Large intestine (tissue), 3 donors: ENCODE measurements at regions not wholly inside any gene's neighbourhood (a gene's known extent, or its start where the extent isn't known, plus 50 kb on each side); places are given as distances from the start of the nearest gene placed in this dataset.

Experiments
- DNase-seq, 2 donors: peaks; one replicate each; pipeline versions ENCODE4 v3.0.0 to v3.0.0-alpha.2; 2013
- H3K27ac ChIP-seq: one replicate; pipeline ENCODE4 v1.5.1; 2013; ENCODE audit warnings: low read length
- H3K27me3 ChIP-seq: 2 replicates; pipeline ENCODE4 v1.6.1; 2013; ENCODE audit warnings: low read length; ENCODE audit not compliant: control insufficient read depth, insufficient read depth
- H3K36me3 ChIP-seq: 2 replicates; pipeline ENCODE4 v1.6.1; 2013; ENCODE audit warnings: low read length; ENCODE audit not compliant: control insufficient read depth, insufficient read depth
- H3K4me1 ChIP-seq: one replicate; pipeline ENCODE4 v1.6.1; 2013; ENCODE audit warnings: low read length; ENCODE audit not compliant: control insufficient read depth, insufficient read depth
- H3K4me3 ChIP-seq: one replicate; pipeline ENCODE4 v1.5.1; 2013; ENCODE audit warnings: low read length
- H3K9me3 ChIP-seq: one replicate; pipeline ENCODE4 v1.6.1; 2013; ENCODE audit warnings: mild to moderate bottlenecking, low read depth, low read length, moderate library complexity; ENCODE audit not compliant: control insufficient read depth
- WGBS: methylation state at CpG from one replicate; pipeline ENCODE4 v1.1.5; 2013; ENCODE audit warnings: low lambda C conversion rate; ENCODE audit not compliant: insufficient coverage; 5-methylcytosine and 5-hydroxymethylcytosine counted together

DNA sequence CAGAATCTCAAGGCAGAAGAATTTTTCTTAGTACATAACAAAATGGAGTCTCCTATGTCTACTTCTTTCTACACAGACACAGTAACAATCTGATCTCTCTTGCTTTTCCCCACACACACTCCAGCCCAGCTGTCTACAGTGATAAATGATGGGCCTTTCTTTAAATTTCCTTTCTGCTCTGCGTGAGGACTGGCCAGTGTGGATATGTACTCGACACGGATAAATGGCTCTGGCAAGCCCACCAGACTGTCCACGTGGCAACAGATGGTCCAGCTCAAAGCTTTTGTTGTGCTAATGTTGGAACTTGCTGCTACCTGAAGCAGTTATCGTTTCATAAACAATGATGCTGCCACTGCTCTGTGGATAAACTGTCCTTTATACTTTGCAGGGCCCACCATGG, 410.7 kb downstream of the TMEM114 start:
- Histone ChIP-seq H3K4me3 (no peak overlapping the region), H3K27me3 (no peaks in the 10 kb centered on the region), H3K36me3 (no peaks in the 10 kb centered on the region), H3K9me3 (no peaks in the 10 kb centered on the region), H3K27ac (no peak overlapping the region), H3K4me1 (peaks cover 12% of the 10 kb centered on the region)
- WGBS, result no CpG with 5 or more reads among the region's 5 CpGs
- no peak for DNase-seq

GRCh38 chr16:8178271-8178670, 412.0 kb downstream of the TMEM114 start:
- Histone ChIP-seq H3K4me1 (peaks cover 6% of the 10 kb centered on the region), H3K27ac (no peak overlapping the region), H3K4me3 (no peak overlapping the region), H3K9me3 (no peaks in the 10 kb centered on the region), H3K27me3 (no peaks in the 10 kb centered on the region), H3K36me3 (no peaks in the 10 kb centered on the region)
- no peak for DNase-seq
- WGBS, result no CpG with 5 or more reads among the region's 8 CpGs

DNA sequence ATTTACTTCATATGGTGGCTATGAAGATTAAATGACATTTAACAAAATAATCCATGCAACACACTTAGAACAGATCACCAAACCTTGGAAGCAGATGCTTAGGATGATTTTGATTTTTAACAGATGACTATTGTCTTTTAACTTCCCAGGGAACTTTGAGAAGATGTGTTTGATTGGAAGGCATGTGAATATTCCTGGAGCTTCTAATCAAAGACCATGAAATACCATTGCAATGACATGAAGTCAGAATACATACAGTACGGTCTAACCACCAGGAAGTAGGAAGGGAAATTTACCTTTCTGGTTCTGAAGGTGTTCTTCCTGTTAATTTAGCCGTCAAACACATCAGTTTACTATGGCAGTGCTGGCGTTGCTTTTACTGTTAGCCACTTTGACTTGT, 414.9 kb downstream of the TMEM114 start:
- WGBS, result 100% methylated on average over 1 of the region's 3 CpGs
- Histone ChIP-seq H3K27me3 (no peaks in the 10 kb centered on the region), H3K4me3 (no peak overlapping the region), H3K27ac (no peak overlapping the region), H3K36me3 (no peaks in the 10 kb centered on the region), H3K9me3 (no peaks in the 10 kb centered on the region), H3K4me1 (peaks cover 4% of the 10 kb centered on the region)
- no peak for DNase-seq

DNA sequence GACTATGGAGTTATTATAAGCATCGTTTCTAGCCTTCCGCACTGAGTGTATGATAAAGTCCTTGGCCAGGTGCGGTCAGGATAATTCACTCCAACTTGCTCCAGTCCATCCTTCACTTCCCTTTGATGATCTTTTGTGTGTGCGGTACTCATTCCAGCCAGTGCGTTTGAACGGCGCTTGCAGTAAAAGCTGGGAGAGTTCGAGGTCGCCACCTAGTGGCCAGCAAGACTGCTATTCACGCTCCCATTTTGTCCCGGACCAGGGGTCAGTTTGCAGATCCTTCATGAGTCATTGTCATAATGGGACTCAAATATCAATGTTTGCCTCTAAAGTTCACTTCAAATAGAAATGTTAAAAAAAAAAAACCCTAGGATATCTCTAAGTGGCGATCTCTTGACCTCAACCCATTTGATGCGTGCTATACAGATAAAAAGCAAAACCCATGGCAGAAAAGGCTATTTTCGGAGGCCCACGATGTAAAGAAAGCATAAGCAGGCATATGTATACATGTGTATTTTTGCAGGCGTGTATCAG, 417.1 kb downstream of the TMEM114 start:
- peak; percentile 79 to 84 for DNase-seq
- H3K36me3 ChIP-seq, result no peaks in the 10 kb centered on the region
- H3K27ac ChIP-seq, result no peak overlapping the region
- no peak overlapping the region for H3K4me3 ChIP-seq
- no peaks in the 10 kb centered on the region for H3K4me1 ChIP-seq
- WGBS, result 19% methylated on average over 4 of the region's 16 CpGs
- no peaks in the 10 kb centered on the region for H3K9me3 ChIP-seq
- no peaks in the 10 kb centered on the region for H3K27me3 ChIP-seq

DNA sequence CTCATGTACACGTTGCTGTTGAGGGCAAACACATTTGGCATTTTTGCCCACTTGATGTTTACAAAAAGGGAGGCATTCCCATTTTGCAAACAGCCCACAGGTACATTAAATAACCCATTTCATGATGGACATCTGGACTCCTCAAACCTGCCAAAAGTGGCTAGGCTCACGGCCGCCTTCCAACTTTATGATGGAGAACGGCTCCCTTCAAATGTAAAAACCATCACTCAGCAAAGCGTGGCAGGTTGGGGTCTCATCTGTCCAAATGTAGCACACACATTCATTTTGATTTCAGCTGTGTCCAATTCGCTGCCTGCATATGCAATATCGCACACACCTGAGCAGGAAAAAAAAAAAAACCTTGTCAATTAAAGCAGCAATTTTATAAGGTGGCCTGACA, 417.8 kb downstream of the TMEM114 start:
- Histone ChIP-seq H3K4me3 (no peak overlapping the region), H3K27ac (no peak overlapping the region), H3K4me1 (no peaks in the 10 kb centered on the region), H3K9me3 (no peaks in the 10 kb centered on the region), H3K36me3 (no peaks in the 10 kb centered on the region), H3K27me3 (no peaks in the 10 kb centered on the region)
- DNase-seq, result no peak
- 100% methylated on average over 1 of the region's 7 CpGs for whole genome bisulfite sequencing

DNA sequence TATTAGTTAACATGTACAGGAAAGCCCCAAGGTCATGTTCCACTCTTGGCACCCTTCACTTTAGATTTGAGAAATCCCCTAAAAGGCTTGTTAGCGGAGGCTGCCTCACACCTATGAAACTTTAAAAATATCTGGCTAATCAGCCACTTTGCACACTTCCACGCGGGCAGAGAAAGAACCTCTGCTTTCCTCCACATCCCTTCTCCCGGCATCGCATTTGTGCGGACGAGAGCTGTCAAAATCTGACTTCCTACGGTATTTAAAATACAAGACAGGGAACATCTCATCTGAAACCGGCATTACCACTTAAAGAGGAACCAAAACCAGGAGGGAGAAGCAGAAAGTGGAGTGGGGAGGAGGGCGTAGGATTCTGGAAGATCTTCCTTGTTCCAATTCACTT, 422.3 kb downstream of the TMEM114 start:
- no peak for DNase-seq
- Histone ChIP-seq H3K4me1 (no peaks in the 10 kb centered on the region), H3K27me3 (no peaks in the 10 kb centered on the region), H3K36me3 (no peaks in the 10 kb centered on the region), H3K4me3 (no peak overlapping the region), H3K27ac (no peak overlapping the region), H3K9me3 (no peaks in the 10 kb centered on the region)
- 80% methylated on average over 3 of the region's 10 CpGs for WGBS

DNA sequence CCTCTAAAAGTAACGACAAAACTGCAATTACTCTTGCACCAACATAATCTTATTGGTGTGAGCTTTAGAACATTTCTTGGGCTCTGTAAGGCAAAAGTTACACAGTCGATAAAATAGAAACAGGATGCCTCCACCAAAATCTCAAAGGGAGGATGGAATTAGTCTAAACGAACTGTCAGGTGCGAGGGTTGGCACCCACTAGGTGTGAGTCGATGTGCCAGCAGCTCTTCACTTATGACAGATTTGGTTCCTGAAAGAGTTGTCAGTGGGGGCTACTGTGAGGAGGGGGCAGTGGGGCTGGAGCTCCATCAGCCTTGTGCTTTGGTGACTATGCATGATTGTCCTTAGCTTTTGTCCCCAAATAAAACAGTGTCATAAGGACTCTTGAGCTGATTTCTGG, 422.9 kb downstream of the TMEM114 start:
- no peak for DNase-seq

DNA sequence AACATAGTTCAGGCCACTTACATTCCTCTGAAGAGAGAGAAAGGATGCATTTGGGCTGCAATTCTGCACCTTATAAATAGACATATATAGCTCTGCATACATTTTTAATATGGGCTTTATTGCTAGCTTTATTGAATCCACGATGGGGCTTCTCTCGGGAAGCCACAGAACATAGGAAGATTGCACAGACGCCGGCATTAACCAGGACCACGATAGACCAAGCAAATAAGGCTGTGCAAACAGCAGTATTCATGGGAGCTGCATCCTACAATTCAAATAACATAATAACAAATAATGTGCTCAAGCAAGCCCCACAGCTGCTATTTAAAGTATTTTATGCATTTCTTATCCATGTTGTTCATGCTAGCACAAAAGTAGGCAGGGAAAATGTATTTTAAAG, 432.3 kb downstream of the TMEM114 start:
- no CpG with 5 or more reads among the region's 5 CpGs for WGBS
- no peaks in the 10 kb centered on the region for H3K27me3 ChIP-seq
- no peak overlapping the region for H3K27ac ChIP-seq
- H3K4me3 ChIP-seq, result no peak overlapping the region
- DNase-seq, result no peak
- no peaks in the 10 kb centered on the region for H3K4me1 ChIP-seq
- H3K9me3 ChIP-seq, result no peaks in the 10 kb centered on the region
- H3K36me3 ChIP-seq, result no peaks in the 10 kb centered on the region

More for the DNA sequence above, 422.9 kb downstream of the TMEM114 start:
- no peaks in the 10 kb centered on the region for H3K4me1 ChIP-seq
- no peaks in the 10 kb centered on the region for H3K9me3 ChIP-seq
- no peaks in the 10 kb centered on the region for H3K27me3 ChIP-seq
- no peak overlapping the region for H3K4me3 ChIP-seq
- H3K27ac ChIP-seq, result no peak overlapping the region
- H3K36me3 ChIP-seq, result no peaks in the 10 kb centered on the region
- WGBS, result 100% methylated on average over 1 of the region's 5 CpGs

- Histone ChIP-seq H3K9me3 (no peaks in the 10 kb centered on the region), H3K27ac (no peak overlapping the region), H3K36me3 (no peaks in the 10 kb centered on the region), H3K4me1 (no peaks in the 10 kb centered on the region), H3K4me3 (no peak overlapping the region), H3K27me3 (no peaks in the 10 kb centered on the region)
- no CpG with 5 or more reads among the region's 2 CpGs for WGBS
- no peak for DNase-seq
Measured at GRCh38 chr16:8155275-8155674, 435.0 kb downstream of the TMEM114 start.

- no CpG with 5 or more reads among the region's 17 CpGs for WGBS
- Histone ChIP-seq H3K9me3 (no peaks in the 10 kb centered on the region), H3K36me3 (no peaks in the 10 kb centered on the region), H3K27ac (no peak overlapping the region), H3K27me3 (no peaks in the 10 kb centered on the region), H3K4me3 (no peak overlapping the region), H3K4me1 (no peaks in the 10 kb centered on the region)
- DNase-seq, result no peak
Measured at GRCh38 chr16:8146256-8147012, 443.9 kb downstream of the TMEM114 start.

DNA sequence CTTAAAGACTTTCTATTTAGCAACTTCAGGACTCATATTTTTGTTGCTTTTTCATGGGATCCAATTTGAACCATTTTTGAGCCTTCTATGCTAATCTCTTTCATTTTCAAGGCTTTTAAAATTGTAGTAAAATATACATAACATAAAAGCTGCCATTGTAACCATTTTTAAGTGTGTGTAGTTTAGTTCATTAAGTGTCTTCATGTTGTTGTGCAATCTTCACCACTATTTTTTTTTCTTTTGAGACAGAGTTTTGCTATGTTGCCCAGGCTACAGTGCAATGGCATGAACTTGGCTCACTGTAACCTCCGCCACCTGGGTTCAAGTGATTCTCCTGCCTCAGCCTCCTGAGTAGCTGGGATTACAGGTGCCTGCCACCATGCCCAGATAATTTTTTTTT, 451.6 kb downstream of the TMEM114 start:
- no peaks in the 10 kb centered on the region for H3K9me3 ChIP-seq
- H3K27me3 ChIP-seq, result no peaks in the 10 kb centered on the region
- no peaks in the 10 kb centered on the region for H3K36me3 ChIP-seq
- DNase-seq, result no peak
- no peak overlapping the region for H3K27ac ChIP-seq
- WGBS, result 100% methylated on average over 1 of the region's 1 CpG
- no peaks in the 10 kb centered on the region for H3K4me1 ChIP-seq
- no peak overlapping the region for H3K4me3 ChIP-seq
